Prostate gland (tissue), 2 donors: ENCODE measurements at regions not wholly inside any gene's neighbourhood (a gene's known extent, or its start where the extent isn't known, plus 50 kb on each side); places are given as distances from the start of the nearest gene placed in this dataset.

Experiments used
- POLR2A ChIP-seq: fragments of 450-650 bp; IDR thresholded peaks from one replicate; pipeline ENCODE4 v1.6.1; 2016; ENCODE audit warnings: antibody characterized with exemption, mild to moderate bottlenecking
- POLR2AphosphoS5 ChIP-seq: sonication (generic); formaldehyde crosslinking; IDR thresholded peaks from one replicate; pipeline ENCODE4 v1.6.1; 2017; ENCODE audit warnings: antibody characterized with exemption
- TF ChIP-seq, protein P1 (sequence below), 4 experiments: fragments of 200-600 bp in 2 of 4; fragments of 450-650 bp in 2 of 4; sonication (generic) in 2 of 4; IDR thresholded peaks; 1 replicate in 3 of 4; 2 replicates in 1 of 4; pipeline ENCODE4 v1.5.1; 2016 to 2019; ENCODE audit warnings: antibody characterized with exemption in 4 of 4, mild to moderate bottlenecking in 2 of 4, moderate library complexity in 2 of 4

DNA sequence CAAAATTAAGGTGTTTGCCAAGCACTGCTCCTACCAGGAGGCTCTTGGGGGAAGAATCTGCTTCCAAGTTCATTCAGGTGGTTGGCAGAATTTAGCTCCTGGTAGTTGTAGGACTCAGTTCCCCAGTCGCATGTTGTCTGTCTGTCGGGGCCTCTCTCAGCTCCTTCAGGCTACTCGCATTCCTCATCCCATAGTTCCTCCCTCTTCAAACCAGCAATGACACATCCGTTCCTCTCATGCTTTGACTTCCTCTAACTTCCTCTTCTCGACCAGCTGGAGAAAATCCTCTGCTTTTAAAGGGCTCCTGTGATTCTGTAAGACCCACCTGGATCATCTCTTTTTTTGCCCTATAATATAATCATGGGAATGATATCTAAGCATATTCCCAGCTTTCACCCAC is 108.1 kb downstream of the PMP22 start:
- TF ChIP-seq, protein P1, sequence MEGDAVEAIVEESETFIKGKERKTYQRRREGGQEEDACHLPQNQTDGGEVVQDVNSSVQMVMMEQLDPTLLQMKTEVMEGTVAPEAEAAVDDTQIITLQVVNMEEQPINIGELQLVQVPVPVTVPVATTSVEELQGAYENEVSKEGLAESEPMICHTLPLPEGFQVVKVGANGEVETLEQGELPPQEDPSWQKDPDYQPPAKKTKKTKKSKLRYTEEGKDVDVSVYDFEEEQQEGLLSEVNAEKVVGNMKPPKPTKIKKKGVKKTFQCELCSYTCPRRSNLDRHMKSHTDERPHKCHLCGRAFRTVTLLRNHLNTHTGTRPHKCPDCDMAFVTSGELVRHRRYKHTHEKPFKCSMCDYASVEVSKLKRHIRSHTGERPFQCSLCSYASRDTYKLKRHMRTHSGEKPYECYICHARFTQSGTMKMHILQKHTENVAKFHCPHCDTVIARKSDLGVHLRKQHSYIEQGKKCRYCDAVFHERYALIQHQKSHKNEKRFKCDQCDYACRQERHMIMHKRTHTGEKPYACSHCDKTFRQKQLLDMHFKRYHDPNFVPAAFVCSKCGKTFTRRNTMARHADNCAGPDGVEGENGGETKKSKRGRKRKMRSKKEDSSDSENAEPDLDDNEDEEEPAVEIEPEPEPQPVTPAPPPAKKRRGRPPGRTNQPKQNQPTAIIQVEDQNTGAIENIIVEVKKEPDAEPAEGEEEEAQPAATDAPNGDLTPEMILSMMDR (IDR thresholded peaks at IDR 0.05) = no peak
- TF ChIP-seq POLR2AphosphoS5 (no peak), POLR2A (no peak)
